GM12872 (cell line): ENCODE measurements at regions not wholly inside any gene's neighbourhood (a gene's known extent, or its start where the extent isn't known, plus 50 kb on each side); places are given as distances from the start of the nearest gene placed in this dataset.

Experiments used
- CTCF ChIP-seq: IDR thresholded peaks from 3 replicates; pipeline ENCODE4 v1.5.1; 2011; ENCODE audit warnings: low read depth, mild to moderate bottlenecking, low read length, moderate library complexity; ENCODE audit not compliant: insufficient read depth

GRCh38 chr14:49467091-49467490, 119.1 kb downstream of the RPS29 start:
- TF ChIP-seq CTCF: no peak

GRCh38 chr14:49464885-49465284, 121.3 kb downstream of the RPS29 start:
- peak; percentile 26; the same call in 1 of the 3 replicates for TF ChIP-seq CTCF

GRCh38 chr14:49463146-49463545, 123.0 kb downstream of the RPS29 start:
- no peak for TF ChIP-seq CTCF

GRCh38 chr14:49461529-49462401, 124.4 kb downstream of the RPS29 start:
- TF ChIP-seq CTCF: peak; percentile 61

GRCh38 chr14:49460662-49461061, 125.5 kb downstream of the RPS29 start:
- TF ChIP-seq CTCF: no peak

- TF ChIP-seq CTCF: no peak
These were observed 129.6 kb downstream of the RPS29 start for GRCh38 chr14:49456589-49456988.

GRCh38 chr14:49451938-49452337, 134.2 kb downstream of the RPS29 start:
- TF ChIP-seq CTCF: no peak

GRCh38 chr14:49449749-49450148, 136.4 kb downstream of the RPS29 start:
- TF ChIP-seq CTCF: no peak
